A204.1 (cell line): ENCODE measurements at regions not wholly inside any gene's neighbourhood (a gene's known extent, or its start where the extent isn't known, plus 50 kb on each side); places are given as distances from the start of the nearest gene placed in this dataset.
"Not testable (repeated sequence)": the region's sequence is repeated elsewhere in the genome, so short reads cannot be mapped to it uniquely, and the experiment has no call there.

ENCODE experiments used
- FAIRE-seq: peaks from 2 replicates; lab custom pipeline; 2012; peaks lifted over from hg19 to GRCh38; lab: Jason Lieb, UNC

DNA sequence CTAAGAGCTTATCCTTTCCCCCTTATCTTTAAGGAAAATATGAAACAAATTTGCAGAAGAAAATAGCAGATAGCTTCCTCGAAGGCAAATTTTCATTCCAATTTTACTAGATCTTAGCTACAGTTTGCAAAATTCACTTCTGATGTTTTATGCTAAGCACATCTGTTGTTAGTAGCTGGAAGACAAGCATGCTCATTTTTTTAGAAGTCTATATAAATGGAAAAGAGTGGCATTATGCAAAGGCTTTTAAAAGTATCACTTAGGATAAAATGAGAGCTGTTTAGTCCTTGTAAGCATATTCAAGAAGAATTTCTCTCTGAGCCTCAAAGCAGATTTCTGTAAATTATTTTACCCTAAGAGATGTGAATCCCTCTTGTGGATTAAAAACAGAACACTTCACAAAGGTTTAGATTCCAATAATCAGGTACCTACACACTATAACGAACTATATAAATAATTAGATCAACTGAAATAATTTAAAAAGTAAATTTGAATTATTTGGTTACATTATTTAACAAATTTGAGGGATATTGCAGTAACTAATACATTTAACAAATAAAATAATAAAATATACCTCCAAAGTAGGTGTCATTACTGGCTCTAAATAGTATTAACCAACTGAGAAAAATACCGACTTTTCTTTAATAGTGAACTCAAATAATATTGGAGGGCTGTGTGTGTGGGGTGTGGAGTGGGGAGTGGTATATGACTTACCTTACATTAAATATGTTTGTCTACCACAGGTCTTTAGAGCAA, 307.1 kb downstream of the SEMA3D start:
- FAIRE-seq, result no peak

DNA sequence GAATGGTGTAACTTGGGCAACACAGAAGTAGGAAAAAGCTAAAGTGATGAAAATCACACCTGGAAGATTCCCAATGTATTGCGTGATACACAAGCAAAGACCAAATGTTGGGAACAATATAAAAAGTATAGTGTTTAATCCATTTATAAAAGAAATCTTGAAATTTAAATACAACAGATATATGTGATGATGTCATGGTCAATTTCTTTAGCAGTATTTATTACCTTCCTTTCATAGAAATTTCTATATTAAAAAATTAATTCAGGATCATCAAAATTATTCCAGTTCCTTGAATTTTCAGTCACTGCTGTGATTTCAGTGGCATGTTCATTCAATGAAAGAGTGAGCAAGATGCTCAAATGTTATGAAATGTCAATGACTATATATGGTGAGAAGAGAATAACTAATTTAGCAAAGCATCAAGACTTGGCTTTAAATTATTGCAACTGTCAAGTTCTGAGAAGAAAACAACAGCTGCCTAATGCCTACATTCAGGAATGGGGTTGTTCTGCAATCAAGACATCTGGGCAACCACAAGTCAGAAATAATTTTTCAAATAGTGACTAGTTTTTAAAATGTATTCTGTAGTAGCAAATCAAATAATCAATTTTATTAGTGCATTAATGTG, 308.8 kb downstream of the SEMA3D start:
- no peak for FAIRE-seq

DNA sequence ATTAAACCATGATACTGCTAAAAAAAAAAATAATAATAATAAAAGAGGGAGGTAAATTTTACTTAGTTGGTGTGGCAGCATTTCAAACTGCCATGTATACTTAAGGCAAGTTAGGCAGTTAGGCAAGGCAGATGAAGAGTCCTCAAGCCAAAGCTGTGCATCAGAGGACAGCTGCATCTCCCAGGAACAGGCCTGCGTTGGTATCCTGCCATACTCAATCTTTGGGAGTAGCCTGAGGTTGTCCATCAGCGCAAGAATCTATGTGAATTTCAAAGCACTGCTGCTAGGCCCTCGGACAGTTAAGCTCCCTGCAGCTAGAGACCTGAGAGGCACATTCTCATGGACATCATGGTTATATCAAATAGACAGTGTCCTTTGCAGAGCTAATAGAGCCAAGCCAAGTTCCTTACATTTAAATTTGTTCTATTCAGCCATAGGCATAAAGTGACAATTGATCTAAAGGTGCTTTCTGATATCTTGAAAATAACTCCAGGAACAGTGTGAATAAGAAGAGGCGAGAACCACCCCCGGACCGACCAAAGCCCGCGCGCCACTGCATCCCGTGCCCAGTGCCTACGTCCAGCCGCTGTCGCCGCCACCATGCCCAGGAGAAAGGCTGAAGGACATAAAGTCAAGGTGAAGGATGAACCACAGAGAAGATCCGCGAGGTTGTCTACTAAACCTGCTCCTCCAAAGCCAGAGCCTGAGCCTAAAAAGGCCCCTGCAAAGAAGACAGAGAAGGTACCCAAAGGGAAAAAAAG, 310.6 kb downstream of the SEMA3D start:
- FAIRE-seq, result no peak

DNA sequence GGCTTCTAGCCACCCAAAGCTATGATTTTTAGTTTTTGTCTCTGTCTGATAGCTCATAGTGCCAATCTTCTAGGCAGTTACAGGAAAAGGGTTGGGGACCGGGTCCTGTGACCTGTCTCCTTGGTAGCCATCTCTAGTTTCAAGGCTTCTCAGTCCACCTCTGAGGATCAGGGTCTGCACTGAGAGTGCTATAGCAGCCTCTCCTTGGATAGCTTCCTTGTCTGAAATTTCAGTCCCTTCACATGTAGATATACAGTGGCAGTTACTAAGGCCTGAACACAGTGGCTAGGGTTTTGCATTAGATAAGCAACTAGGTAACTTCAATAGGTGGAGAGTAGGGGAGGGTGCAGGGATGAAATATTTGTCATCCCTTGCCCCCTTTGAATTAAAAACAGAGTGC, 321.3 kb downstream of the SEMA3D start:
- FAIRE-seq, result no peak

DNA sequence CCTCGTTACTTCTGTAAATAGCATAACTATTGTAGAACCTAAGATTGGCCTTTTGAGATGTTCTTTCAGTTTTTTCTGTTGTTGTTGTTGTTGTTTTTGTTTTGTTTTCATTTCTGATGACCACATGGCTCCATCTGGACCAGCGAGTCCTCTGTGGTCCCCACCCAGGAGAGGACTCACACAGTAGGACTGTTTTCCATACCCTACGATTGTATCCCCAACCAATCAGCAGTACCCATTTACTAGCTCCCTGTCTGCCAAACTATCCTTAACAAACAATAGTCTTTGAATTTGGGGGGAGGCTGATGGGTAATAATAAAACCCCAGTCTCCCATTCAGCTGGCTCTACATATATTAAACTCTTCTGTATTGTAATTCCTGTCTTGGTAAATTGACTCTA, 329.5 kb downstream of the SEMA3D start:
- FAIRE-seq, result no peak

DNA sequence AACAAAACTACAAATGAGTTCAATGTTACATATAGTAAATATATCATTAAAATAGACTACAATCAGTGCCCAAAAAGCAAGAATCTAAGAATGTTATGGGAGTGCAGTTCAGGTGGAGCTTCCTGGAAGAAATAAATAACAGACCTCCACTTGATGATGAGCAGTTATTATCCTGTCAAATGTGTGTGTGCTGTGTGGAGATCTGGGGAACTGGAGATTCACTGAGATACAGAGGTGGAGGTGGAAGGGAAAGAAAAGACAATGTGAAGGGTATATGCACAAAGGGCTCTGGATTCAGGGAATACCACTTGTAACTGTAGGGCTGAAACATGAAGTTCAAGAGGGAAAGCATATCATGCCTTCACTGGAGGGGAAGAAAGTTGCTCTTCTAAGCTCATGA, 331.1 kb downstream of the SEMA3D start:
- no peak for FAIRE-seq

DNA sequence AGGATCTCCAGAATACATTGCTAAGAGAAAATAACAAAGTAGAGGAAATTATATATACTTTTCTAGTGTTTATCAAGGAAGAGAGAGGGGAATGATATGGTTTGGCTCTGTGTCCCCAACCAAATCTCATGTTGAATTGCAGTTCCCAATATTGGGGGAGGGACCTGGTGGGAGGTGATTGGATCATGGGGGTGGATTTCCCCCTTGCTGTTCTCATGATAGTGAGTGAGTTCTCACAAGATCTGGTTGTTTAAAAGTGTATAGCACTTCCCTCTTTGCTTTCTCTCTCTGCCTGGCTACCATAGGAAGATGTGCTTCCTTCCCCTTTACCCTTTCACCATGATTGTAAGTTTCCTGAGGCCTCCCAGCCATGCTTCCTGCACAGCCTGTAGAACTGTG, 337.9 kb downstream of the SEMA3D start:
- not testable (repeated sequence) for FAIRE-seq

DNA sequence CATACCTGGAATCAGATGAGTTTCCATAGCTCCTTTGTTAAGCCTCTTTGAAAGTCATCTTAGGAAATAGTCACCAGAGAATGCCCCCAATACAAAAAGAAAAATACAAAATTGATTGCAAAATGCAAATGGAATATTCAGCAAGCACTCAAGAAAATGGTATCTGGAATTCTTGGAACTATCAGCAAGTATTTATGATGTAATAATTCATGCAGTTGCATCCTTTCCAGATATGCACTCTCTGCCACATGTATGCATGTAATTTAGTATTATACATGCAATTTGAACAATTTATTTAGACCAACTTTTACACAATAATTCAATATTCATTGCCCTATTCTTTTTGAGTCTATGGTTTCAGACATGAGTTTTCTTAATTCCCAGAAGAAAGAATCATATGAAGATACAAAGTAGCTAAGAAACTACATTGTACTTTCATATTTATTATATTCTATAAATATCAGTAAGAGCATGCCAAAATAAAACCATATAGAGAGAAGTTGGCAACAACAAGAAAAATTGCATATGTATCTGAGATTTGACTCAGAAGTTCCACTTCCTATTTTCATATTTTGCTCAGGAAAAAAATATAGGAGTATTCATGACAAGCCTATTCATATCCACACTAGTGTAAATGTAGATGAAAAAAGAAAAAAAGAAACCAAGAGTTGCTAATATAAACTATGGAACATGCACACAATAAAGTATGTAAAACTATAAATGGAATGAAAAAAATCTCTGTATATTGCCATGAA, 338.5 kb downstream of the SEMA3D start:
- no peak for FAIRE-seq

DNA sequence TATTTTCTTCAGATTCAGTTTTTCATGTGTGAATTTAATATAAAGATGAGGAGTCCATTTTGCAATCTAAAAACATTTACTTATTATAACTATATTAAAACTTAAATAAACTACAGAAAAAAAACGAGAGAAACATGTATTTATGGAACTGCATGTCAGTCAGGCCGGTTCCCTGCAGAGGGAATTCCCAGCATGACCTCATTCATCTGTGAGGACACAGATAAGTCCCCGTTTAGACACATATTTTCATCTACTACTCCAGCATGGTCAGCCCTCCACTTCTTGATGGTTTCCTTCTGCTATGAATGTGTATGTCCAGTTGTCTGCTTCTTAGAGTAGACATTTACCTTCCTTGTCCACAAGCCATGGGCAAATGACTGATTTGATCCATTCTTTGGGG, 339.1 kb downstream of the SEMA3D start:
- no peak for FAIRE-seq

DNA sequence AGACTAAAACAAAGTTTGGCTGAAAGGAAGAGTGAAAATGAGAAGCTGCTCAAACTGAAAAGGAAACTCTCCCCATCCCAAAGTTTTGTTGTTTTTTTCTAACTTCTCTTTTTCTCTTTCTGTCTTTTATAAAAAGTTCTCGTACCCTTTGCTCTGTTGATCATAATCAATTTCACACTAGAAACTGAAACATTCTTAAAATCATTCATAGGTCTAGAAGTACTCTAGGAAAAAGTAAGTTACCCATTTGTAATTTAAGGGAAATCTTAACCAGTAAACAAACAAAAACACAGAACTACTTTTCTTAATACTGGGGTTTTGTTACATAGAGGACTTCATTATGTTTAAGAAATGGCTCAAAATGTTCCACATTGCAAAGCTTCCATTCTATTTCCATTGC, 339.8 kb downstream of the SEMA3D start:
- FAIRE-seq, result no peak

DNA sequence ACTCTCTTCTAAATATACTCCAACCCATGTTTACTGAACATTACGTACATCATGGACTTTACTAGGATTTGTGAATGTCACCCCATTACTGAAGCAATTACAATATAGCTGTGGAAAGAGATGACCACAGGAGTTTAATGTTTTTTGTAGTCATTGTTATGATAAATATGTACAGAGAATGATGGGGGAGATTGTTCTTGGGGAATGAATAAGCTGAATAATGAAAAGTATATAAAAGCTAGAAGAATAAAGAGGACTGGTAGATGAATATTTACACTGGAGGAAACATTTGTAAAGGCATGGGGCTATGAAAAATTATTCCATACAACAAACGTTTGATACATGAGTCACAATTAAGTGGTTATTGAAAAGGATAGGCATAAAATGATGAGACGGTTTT, 340.9 kb downstream of the SEMA3D start:
- FAIRE-seq, result no peak

DNA sequence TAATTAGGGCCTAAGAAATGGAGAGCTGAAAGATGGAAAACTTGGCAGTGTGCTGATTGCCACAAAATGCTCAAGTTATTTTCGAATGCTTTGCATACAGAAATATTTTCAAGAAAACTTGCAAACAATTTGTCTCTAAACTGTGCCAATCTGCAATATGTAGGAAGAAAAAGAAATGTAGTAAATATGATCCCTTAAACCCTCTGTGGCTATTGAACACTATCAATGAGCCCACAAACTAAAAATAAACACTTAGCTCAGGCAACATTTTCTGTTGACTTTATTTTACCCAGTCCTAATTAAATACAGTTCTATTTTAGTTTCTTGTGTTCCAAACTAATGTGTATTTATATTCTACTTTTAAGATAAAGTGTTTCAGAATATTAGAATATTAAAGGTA, 342.1 kb downstream of the SEMA3D start:
- no peak for FAIRE-seq

DNA sequence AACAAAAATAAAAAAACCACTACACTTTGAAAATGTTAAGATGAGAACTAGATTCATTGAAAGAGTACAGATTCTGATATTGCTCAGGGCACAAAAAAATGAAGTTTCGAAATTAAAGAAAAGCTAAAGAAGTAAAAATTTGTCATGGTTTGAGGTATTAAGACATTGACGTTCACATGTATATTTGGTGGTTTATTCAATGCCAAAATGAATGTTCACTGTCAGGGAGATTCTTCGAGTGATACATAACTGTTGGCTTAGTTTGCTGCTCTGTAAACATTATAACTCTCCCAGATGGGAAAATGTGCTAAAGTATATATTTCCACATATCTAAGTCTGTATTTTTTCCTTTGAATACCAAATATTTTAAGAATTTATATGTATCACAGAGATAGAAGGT, 345.0 kb downstream of the SEMA3D start:
- no peak for FAIRE-seq

DNA sequence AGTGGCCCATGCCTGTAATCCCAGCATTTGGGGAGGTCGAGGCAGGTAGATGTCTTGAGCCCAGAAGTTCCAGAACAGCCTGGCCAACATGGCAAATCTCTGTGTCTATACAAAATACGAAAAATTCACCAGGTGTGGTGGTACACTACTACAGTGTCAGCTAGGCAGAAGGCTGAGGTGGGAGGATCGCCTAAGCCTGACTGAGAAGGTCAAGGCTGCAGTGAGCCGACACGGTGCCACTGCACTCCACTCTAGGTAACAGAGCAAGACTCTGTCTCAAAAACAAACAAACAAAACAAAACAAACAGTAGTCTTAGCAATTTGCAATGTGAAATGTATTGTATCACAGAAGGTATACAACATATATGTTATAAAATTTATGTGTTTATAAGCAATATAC, 348.0 kb downstream of the SEMA3D start:
- FAIRE-seq, result no peak

DNA sequence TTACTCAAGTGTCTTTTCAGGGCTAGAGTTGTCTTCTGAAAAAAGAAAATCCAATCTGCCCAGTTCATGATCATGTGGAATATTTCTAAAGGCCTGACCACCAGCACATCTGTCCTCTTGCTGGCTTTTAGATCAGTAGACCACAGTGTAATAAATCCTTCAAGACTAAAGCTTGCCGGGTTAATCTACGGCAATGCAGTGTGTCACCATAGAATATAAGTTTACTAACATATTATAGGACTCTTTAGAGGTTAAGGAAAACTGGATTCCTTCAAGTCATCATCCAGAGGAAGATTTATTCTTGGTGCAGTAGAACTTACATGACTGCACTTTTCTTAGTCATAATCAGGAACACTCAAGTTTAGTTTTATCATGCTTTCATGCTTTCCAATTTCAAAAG, 349.5 kb downstream of the SEMA3D start:
- FAIRE-seq, result no peak

DNA sequence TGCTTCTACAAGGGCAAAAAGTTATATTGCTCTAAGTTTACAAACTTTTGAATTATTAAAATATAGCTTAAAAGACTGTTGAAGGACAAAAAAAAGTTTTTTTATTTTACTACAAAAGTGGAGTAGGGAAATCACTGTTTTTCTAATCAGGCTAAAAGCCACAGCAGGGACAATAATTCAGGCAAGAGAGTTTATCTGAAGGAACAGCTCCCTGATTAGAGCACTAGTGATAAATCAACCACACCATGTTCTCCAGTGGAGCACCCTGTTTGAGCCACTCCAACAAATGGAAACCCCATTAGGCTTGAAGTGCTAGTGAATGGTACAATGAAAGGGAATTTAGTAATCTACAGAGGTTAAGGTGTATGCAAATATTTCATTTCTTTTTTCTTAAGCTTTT, 357.1 kb downstream of the SEMA3D start:
- no peak for FAIRE-seq

DNA sequence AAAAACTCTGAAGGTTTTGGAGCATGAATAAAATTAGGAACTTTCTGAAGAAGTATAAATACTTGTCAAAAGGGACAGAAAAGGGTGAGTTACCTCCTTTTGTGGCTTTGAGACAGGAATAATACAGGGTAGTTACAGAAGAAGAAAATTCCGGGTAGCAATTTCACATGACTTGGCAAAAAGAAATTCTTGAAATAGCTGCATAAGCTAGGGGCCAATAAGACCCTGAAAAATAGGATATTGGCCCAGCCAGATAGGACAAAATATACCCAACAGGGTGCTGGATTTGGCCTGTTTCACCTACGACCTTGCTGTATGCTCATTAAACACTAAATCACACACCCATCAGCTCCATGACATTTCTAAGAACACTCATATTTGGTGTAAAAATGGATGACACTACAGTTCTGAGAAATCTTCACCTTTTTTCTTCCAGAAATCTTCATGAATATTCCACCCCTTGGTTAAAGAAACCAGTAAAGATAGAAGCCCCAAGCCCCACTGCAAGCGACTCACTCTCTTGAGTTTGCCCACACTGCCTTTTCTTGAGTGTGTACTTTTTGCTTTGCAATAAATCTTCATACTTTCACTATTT, 362.7 kb downstream of the SEMA3D start:
- FAIRE-seq, result no peak

DNA sequence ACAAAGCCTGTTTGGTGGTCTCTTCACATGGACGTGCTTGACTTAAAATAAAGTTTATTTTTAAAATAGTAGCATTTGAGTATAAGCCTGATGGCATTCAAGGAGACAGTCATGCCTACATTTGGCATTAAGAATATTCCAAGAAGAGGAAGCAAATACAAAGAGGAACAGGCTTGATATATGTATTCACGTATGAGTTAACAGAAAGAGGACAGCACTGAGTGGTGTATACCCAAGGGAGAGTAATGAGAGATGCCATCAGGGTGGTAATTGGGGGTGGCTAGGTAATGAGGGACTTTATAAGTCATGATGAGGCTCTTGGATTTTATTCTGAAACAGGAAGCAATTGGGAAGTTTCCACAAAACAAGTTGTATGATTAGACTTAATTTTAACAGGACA, 363.3 kb downstream of the SEMA3D start:
- no peak for FAIRE-seq

DNA sequence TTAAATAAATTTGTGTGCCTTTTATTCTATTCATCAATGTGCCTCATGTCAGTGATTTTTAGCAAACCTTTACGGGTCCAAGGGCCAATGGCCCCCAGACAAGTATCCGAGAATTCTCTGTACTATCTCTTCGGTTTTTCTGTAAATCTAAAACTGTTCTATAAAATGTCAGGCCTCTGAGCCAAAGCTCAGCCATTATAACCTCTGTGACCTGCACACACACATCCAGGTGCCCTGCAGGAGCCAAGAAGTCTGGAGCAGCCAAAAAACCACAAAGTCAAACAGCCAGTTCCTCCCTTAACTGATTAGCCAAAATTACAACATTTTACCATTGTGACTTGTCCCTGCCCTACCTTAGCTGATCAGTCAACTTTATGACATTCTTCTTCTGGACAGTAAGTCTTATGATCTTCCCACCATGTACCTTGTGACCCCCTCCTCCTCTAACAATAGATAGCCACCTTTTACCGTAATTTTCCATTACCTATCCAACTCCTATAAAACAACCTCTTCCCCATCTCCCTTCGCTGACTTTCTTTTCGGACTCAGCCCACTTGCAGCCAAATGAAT, 363.8 kb downstream of the SEMA3D start:
- FAIRE-seq, result no peak

DNA sequence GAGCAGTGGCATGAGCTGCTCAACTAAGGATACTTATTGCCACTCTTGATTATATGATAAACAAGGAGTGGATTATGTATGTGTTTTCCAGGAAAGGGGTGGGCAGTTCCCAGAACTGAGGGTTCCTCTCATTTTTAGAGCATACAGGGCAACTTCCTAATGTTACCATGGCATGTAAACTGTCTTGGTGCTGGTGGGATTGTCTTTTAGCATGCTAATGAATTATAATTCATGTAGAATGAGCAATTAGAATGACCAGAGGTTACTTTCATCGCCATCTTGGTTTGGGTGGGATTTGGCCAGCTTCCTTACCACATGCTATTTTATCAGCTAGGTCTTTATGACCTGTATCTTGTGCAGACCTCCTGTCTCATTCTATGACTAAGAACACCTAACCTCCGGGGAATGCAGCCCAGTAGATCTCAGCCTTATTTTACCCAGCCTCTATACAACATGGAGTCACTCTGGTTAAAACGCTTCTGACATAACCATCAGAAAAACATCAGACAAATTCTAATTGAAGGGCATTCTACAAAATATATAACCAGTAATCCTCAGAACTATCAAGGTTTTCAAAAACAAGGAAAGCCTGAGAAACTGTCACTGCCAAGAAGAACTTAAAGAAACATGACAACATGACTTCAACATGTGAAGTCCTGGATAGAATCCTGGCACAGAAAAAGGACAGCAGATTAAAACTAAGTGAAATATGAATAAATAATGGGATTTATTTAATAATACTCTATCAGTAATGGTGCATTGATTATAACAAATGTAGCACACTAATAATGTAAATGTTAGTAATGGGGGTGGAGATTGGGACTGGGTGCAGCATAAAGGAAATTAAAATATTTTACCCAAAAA, 365.0 kb downstream of the SEMA3D start:
- no peak for FAIRE-seq

DNA sequence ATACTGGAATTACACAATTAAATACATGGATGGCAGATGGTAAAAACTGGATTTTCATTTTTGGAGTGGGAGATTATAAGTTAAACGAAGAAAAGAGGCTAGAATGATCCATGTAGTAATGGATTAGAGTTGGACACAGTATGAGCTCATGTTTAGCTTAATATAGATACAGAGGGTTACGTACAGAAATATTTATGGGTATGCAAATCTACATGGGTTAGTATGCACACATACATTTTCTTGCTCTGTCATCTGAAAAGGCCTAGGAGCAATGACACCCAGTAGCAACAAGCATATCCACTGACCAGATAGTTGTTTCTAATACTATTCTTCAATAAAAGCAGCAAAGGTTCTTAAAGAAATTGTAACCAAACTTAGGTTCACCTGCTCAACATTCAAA, 366.4 kb downstream of the SEMA3D start:
- FAIRE-seq, result no peak
